ENCODE measurements at regions not wholly inside any gene's neighbourhood (a gene's known extent, or its start where the extent isn't known, plus 50 kb on each side); places are given as distances from the start of the nearest gene placed in this dataset.
A peak's percentile ranks its signal among the peaks of the same experiment; 100 is the strongest.

- peak; percentile 34; the same call in 1 of the 2 replicates for TF ChIP-seq PKNOX1 (IDR thresholded peaks at IDR 0.05)
- no peak for TF ChIP-seq PBX2 (CRISPR knock-in tag; IDR thresholded peaks at IDR 0.05; ENCODE audit: low read depth)
- peak; percentile 53 for TF ChIP-seq PBX2 (tag; conservative IDR thresholded peaks at IDR 0.05; ENCODE audit: low read depth)
- no peak for TF ChIP-seq ZNF175 (CRISPR knock-in tag; IDR thresholded peaks at IDR 0.05; ENCODE audit: low read depth)
- TF ChIP-seq, protein P1, sequence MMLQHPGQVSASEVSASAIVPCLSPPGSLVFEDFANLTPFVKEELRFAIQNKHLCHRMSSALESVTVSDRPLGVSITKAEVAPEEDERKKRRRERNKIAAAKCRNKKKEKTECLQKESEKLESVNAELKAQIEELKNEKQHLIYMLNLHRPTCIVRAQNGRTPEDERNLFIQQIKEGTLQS (IDR thresholded peaks at IDR 0.05), result peak; percentile 55
- TF ChIP-seq, protein P1 (CRISPR knock-in tag; conservative IDR thresholded peaks at IDR 0.05), result no peak
- TF ChIP-seq DPF2 (IDR thresholded peaks at IDR 0.05), result peak; percentile 46; the same call in 1 of the 2 replicates
- no peak for TF ChIP-seq NR2C2 (CRISPR knock-in tag; IDR thresholded peaks at IDR 0.05)
- TF ChIP-seq NR2C2 (tag; IDR thresholded peaks at IDR 0.05), result peak; percentile 95
- TF ChIP-seq MEIS2 (IDR thresholded peaks at IDR 0.05; ENCODE audit: partially characterized antibody), result peak; percentile 71
- TF ChIP-seq CREB5 (CRISPR knock-in tag; IDR thresholded peaks at IDR 0.05), result no peak
- peak; percentile 54; the same call in 1 of the 2 replicates for TF ChIP-seq ZEB2 (IDR thresholded peaks at IDR 0.05)
- TF ChIP-seq ETV1 (tag; conservative IDR thresholded peaks at IDR 0.05; ENCODE audit: low read depth), result peak; percentile 43; the same call in 1 of the 2 replicates
- peak in 1 of 2 experiments; percentile 78; a peak in 1 of 4 replicates for TF ChIP-seq RCOR1 (IDR thresholded peaks at IDR 0.05; ENCODE audit: borderline replicate concordance in 1 of 2, low read depth in 2 of 2, low read length in 2 of 2)
- no peak for TF ChIP-seq ID3 (CRISPR knock-in tag; IDR thresholded peaks at IDR 0.05)
- TF ChIP-seq ID3 (tag; IDR thresholded peaks at IDR 0.05), result peak; percentile 40; the same call in 1 of the 2 replicates
- peak; percentile 63 for TF ChIP-seq CBFA2T2 (conservative IDR thresholded peaks at IDR 0.05)
- TF ChIP-seq TCF3 (CRISPR knock-in tag; IDR thresholded peaks at IDR 0.05), result peak; percentile 69
- no peak for TF ChIP-seq CBX1 (IDR thresholded peaks at IDR 0.05; ENCODE audit: low read depth)
- peak; percentile 54; the same call in 1 of the 2 replicates for TF ChIP-seq CTBP1 (IDR thresholded peaks at IDR 0.05; ENCODE audit: borderline replicate concordance)
- no peak for TF ChIP-seq RBFOX2 (IDR thresholded peaks at IDR 0.05; ENCODE audit: low read depth, low read length)
- TF ChIP-seq NCOA2 (IDR thresholded peaks at IDR 0.05; ENCODE audit: partially characterized antibody in 2 of 2), result no peak
Observed at GRCh38 chr10:110395350-110396283, 90.9 kb upstream of the SMNDC1 start (continued).

Measured in K562 (cell line).